Panc1 (cell line): ENCODE measurements at regions not wholly inside any gene's neighbourhood (a gene's known extent, or its start where the extent isn't known, plus 50 kb on each side); places are given as distances from the start of the nearest gene placed in this dataset.

Experiments
- CTCF ChIP-seq: fragments of 450-650 bp; IDR thresholded peaks from 2 replicates; pipeline ENCODE4 v1.5.1; 2017; ENCODE audit warnings: mild to moderate bottlenecking
- POLR2AphosphoS5 ChIP-seq: IDR thresholded peaks from 2 replicates; pipeline ENCODE4 v1.6.1; 2012; ENCODE audit warnings: mild to moderate bottlenecking, low read depth, low read length, moderate library complexity

DNA sequence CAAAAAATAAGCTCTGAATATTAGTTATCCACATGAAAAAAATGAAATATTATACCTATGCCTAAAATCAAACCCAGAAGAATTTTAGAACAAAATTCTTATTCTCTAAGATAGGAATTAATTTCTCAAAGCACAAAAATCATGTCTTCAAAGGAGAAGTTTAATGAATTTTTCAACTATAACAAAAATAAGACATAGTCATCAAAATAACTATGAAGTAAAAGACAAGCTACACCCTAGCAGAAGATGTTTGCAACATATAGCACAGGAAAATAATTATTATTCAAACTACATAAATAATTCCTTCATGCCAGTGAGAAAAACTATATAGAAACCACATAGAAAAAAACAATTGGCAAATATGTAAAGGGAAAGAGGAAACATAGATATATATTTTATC is 1203.6 kb upstream of the GJE1 start:
- TF ChIP-seq CTCF (no peak), POLR2AphosphoS5 (no peak)
